MM.1S (cell line): ENCODE measurements at regions not wholly inside any gene's neighbourhood (a gene's known extent, or its start where the extent isn't known, plus 50 kb on each side); places are given as distances from the start of the nearest gene placed in this dataset.

Experiments used
- DNase-seq: peaks from one replicate; pipeline ENCODE4 v3.0.0-alpha.2; 2015
- H2AFZ ChIP-seq: fragments of 300-600 bp; sonication (generic); 2 replicates; pipeline ENCODE4 v1.6.0; 2016; ENCODE audit warnings: antibody characterized with exemption, low read length
- H3F3A ChIP-seq: fragments of 300-600 bp; sonication (generic); 2 replicates; pipeline ENCODE4 v1.6.1; 2016; ENCODE audit warnings: mild to moderate bottlenecking, antibody characterized with exemption, low read length, moderate library complexity, mixed read lengths; ENCODE audit not compliant: insufficient read depth
- H3K27ac ChIP-seq: fragments of 300-600 bp; sonication (generic); 2 replicates; pipeline ENCODE4 v1.5.1; 2016; ENCODE audit warnings: mild to moderate bottlenecking, low read length
- H3K27me3 ChIP-seq: fragments of 300-600 bp; sonication (generic); replicated peaks from 2 replicates; pipeline ENCODE4 v1.6.0; 2016; ENCODE audit warnings: low read length; ENCODE audit not compliant: insufficient read depth
- H3K36me3 ChIP-seq: fragments of 300-600 bp; sonication (generic); replicated peaks from 2 replicates; pipeline ENCODE4 v1.6.1; 2016; ENCODE audit warnings: mild to moderate bottlenecking, low read length, mixed read lengths; ENCODE audit not compliant: insufficient read depth
- H3K4me1 ChIP-seq: fragments of 300-600 bp; sonication (generic); 2 replicates; pipeline ENCODE4 v1.6.1; 2016; ENCODE audit warnings: low read length, mixed read lengths
- H3K4me2 ChIP-seq: fragments of 300-600 bp; sonication (generic); 2 replicates; pipeline ENCODE4 v1.6.0; 2016; ENCODE audit warnings: low read depth, low read length
- H3K4me3 ChIP-seq: fragments of 300-600 bp; sonication (generic); 2 replicates; pipeline ENCODE4 v1.5.1; 2016; ENCODE audit warnings: low read length, mixed read lengths
- H3K79me2 ChIP-seq: fragments of 300-600 bp; sonication (generic); 2 replicates; pipeline ENCODE4 v1.6.1; 2016; ENCODE audit warnings: mixed run types, low read length, mixed read lengths
- H3K9ac ChIP-seq: fragments of 300-600 bp; sonication (generic); 2 replicates; pipeline ENCODE4 v1.6.1; 2016; ENCODE audit warnings: low read length, mixed read lengths
- H3K9me2 ChIP-seq: fragments of 300-600 bp; sonication (generic); replicated peaks from 2 replicates; pipeline ENCODE4 v1.6.1; 2016; ENCODE audit warnings: mild to moderate bottlenecking, low read length, mixed read lengths; ENCODE audit not compliant: insufficient read depth
- H3K9me3 ChIP-seq: fragments of 300-600 bp; sonication (generic); replicated peaks from 2 replicates; pipeline ENCODE4 v1.6.1; 2016; ENCODE audit warnings: mild to moderate bottlenecking, low read length, mixed read lengths; ENCODE audit not compliant: insufficient read depth
- H4K20me1 ChIP-seq: fragments of 300-600 bp; sonication (generic); 2 replicates; pipeline ENCODE4 v1.6.1; 2016; ENCODE audit warnings: mild to moderate bottlenecking, low read length, moderate library complexity, mixed read lengths; ENCODE audit not compliant: insufficient read depth
- CTCF ChIP-seq: fragments of 300-600 bp; sonication (generic); IDR thresholded peaks from 2 replicates; pipeline ENCODE4 v1.5.1; 2016; ENCODE audit warnings: antibody characterized with exemption, low read length, mixed read lengths
- EZH2 ChIP-seq: fragments of 300-600 bp; sonication (generic); optimal IDR thresholded peaks from 2 replicates; pipeline ENCODE3; 2017; ENCODE audit warnings: low read depth, mild to moderate bottlenecking, antibody characterized with exemption, low read length, mixed read lengths
- EZH2phosphoT487 ChIP-seq: fragments of 300-600 bp; sonication (generic); IDR thresholded peaks from 2 replicates; pipeline ENCODE4 v1.6.1; 2018; ENCODE audit warnings: antibody characterized with exemption, low read length

GRCh38 chr6:169906004-169906687, 154.7 kb downstream of the ERMARD start:
- no peaks in the 10 kb centered on the region for H3K9me3 ChIP-seq
- H3K9me2 ChIP-seq, result no peaks in the 10 kb centered on the region
- H3K79me2 ChIP-seq, result no peaks in the 10 kb centered on the region
- H4K20me1 ChIP-seq, result no peaks in the 10 kb centered on the region
- no peak overlapping the region for H3K4me2 ChIP-seq
- H3K27me3 ChIP-seq, result no peaks in the 10 kb centered on the region; the same call in 1 of the 2 replicates
- H3F3A ChIP-seq, result no peaks in the 10 kb centered on the region
- no peaks in the 10 kb centered on the region for H3K4me1 ChIP-seq
- H3K27ac ChIP-seq, result no peak overlapping the region
- H2AFZ ChIP-seq, result no peak overlapping the region
- DNase-seq, result no peak
- no peaks in the 10 kb centered on the region for H3K36me3 ChIP-seq
- no peak overlapping the region for H3K9ac ChIP-seq
- TF ChIP-seq EZH2, result no peak
- no peak for TF ChIP-seq EZH2phosphoT487
- no peak for TF ChIP-seq CTCF
- H3K4me3 ChIP-seq, result no peak overlapping the region

GRCh38 chr6:169905041-169905807, 153.8 kb downstream of the ERMARD start:
- Histone ChIP-seq H3K27me3 (no peaks in the 10 kb centered on the region; the same call in 1 of the 2 replicates), H3K9ac (no peak overlapping the region), H3K79me2 (no peaks in the 10 kb centered on the region), H2AFZ (no peak overlapping the region), H3K4me3 (no peak overlapping the region), H3K36me3 (no peaks in the 10 kb centered on the region), H3K27ac (no peak overlapping the region), H3K4me2 (no peak overlapping the region), H3K4me1 (no peaks in the 10 kb centered on the region), H3K9me2 (no peaks in the 10 kb centered on the region), H3F3A (no peaks in the 10 kb centered on the region), H4K20me1 (no peaks in the 10 kb centered on the region), H3K9me3 (no peaks in the 10 kb centered on the region)
- TF ChIP-seq CTCF (no peak), EZH2 (no peak), EZH2phosphoT487 (no peak)
- DNase-seq, result no peak

DNA sequence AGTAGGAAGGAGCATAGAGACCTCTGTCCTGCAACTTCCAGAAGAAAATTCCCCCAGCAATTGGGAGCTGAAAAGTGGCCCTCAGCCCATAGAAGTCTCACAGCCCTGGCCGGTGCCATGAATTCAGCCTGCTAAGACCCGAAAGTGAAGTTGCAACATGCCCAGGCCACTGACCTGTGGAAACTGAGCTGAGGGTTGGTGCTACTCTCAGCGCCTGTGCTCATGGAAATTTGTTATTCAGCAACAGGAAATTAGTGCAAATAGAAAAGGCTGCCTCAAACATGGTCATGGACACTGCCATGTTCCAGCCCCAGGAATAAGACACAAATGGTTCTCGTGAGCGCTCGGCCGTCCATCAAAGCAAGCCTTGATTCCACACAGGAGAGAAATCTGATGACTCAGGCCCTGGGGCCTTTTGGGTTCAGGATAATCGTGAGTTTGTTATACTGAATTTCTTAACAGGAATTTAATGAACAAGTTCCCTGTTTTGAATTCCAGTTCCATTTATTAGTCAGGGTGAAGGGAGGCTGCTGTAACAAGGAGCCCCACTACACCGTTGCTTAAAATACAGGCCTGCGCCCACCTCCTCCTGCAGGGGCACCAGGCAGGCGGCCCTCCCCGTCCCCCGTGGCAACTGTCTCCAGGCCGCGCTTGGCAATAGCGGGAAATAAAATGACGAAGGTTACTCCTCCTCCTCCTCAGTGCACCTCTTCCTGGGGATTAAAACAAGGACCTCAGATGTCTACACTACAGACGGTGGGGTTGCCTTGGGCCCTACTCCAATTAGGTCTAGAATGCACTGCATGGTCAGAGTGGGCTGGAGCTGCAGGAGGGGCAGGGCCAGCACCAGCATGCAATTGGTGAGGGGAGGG, 152.9 kb downstream of the ERMARD start:
- Histone ChIP-seq H2AFZ (no peak overlapping the region), H3K27ac (no peak overlapping the region), H3F3A (no peaks in the 10 kb centered on the region), H3K9me2 (no peaks in the 10 kb centered on the region), H4K20me1 (no peaks in the 10 kb centered on the region), H3K9me3 (no peaks in the 10 kb centered on the region), H3K36me3 (no peaks in the 10 kb centered on the region), H3K4me1 (no peaks in the 10 kb centered on the region), H3K4me3 (no peak overlapping the region), H3K79me2 (no peaks in the 10 kb centered on the region), H3K9ac (no peak overlapping the region), H3K4me2 (no peak overlapping the region), H3K27me3 (no peaks in the 10 kb centered on the region)
- no peak for TF ChIP-seq EZH2
- no peak for TF ChIP-seq EZH2phosphoT487
- no peak for TF ChIP-seq CTCF
- no peak for DNase-seq
